Common myeloid progenitor, CD34-positive (primary cell): ENCODE measurements at regions not wholly inside any gene's neighbourhood (a gene's known extent, or its start where the extent isn't known, plus 50 kb on each side); places are given as distances from the start of the nearest gene placed in this dataset.

Source experiments
- CTCF ChIA-PET: fragments of 350-600 bp; sonication (Branson Sonifier 250); formaldehyde crosslinking; loops from one replicate; lab custom pipeline; 2021; ENCODE audit warnings: antibody characterized with exemption; lab: Charles Lee
- POLR2A ChIA-PET: fragments of 350-600 bp; sonication (Branson Sonifier 250); formaldehyde crosslinking; loops from one replicate; lab custom pipeline; 2021; ENCODE audit warnings: antibody characterized with exemption; lab: Charles Lee
- DNase-seq, 3 donors: peaks; one replicate each; pipeline versions ENCODE4 v3.0.0 to v3.0.0-alpha.2; 2013
- H3K27ac ChIP-seq, 2 experiments: 1 replicate in 1 of 2; 2 replicates in 1 of 2; pipeline ENCODE4 v1.7.0; 2013; ENCODE audit warnings: inconsistent platforms in 2 of 2, low read length in 2 of 2, mild to moderate bottlenecking in 2 of 2, low read depth in 1 of 2, moderate library complexity in 1 of 2; ENCODE audit not compliant: severe bottlenecking in 2 of 2, insufficient read depth in 1 of 2, poor library complexity in 1 of 2
- H3K27me3 ChIP-seq, 5 experiments: replicated peaks in 2 of 5; 1 replicate in 3 of 5; 2 replicates in 2 of 5; pipeline versions ENCODE4 v1.6.1 to v1.7.0; 2013; ENCODE audit warnings: low read length in 4 of 5, mild to moderate bottlenecking in 2 of 5, moderate library complexity in 2 of 5, inconsistent platforms in 1 of 5; ENCODE audit not compliant: insufficient read depth in 5 of 5, control insufficient read depth in 4 of 5
- H3K36me3 ChIP-seq, 4 experiments: 1 replicate in 2 of 4; 2 replicates in 2 of 4; pipeline versions ENCODE4 v1.6.1 to v1.7.0; 2013; ENCODE audit warnings: low read length in 3 of 4, control low read depth in 1 of 4, mild to moderate bottlenecking in 1 of 4; ENCODE audit not compliant: control insufficient read depth in 4 of 4, insufficient read depth in 4 of 4
- H3K4me1 ChIP-seq, 4 experiments: 1 replicate in 3 of 4; 2 replicates in 1 of 4; pipeline versions ENCODE4 v1.6.1 to v1.7.1; 2013; ENCODE audit warnings: low read length in 3 of 4, mild to moderate bottlenecking in 3 of 4, control low read depth in 1 of 4, inconsistent platforms in 1 of 4, moderate library complexity in 1 of 4; ENCODE audit not compliant: control insufficient read depth in 4 of 4, insufficient read depth in 4 of 4; ENCODE audit errors: control extremely low read depth in 1 of 4
- H3K4me3 ChIP-seq, 7 experiments: 1 replicate in 4 of 7; 2 replicates in 3 of 7; pipeline versions ENCODE4 v1.5.1 to v1.7.0; 2013; ENCODE audit warnings: mild to moderate bottlenecking in 7 of 7, low read length in 6 of 7, moderate library complexity in 6 of 7, inconsistent platforms in 2 of 7, low read depth in 2 of 7, control low read depth in 1 of 7; ENCODE audit not compliant: insufficient read depth in 4 of 7, control insufficient read depth in 1 of 7; ENCODE audit errors: extremely low read depth in 1 of 7
- H3K9me3 ChIP-seq, 5 experiments: 1 replicate in 4 of 5; 2 replicates in 1 of 5; pipeline versions ENCODE4 v1.6.1 to v1.7.1; 2013; ENCODE audit warnings: low read length in 4 of 5, mild to moderate bottlenecking in 2 of 5, inconsistent platforms in 1 of 5, low read depth in 1 of 5, moderate library complexity in 1 of 5; ENCODE audit not compliant: control insufficient read depth in 4 of 5, insufficient read depth in 2 of 5; ENCODE audit errors: control extremely low read depth in 1 of 5
- WGBS: methylation state at CpG from one replicate; pipeline ENCODE4 v1.1.5; 2013; ENCODE audit not compliant: insufficient coverage; 5-methylcytosine and 5-hydroxymethylcytosine counted together

DNA sequence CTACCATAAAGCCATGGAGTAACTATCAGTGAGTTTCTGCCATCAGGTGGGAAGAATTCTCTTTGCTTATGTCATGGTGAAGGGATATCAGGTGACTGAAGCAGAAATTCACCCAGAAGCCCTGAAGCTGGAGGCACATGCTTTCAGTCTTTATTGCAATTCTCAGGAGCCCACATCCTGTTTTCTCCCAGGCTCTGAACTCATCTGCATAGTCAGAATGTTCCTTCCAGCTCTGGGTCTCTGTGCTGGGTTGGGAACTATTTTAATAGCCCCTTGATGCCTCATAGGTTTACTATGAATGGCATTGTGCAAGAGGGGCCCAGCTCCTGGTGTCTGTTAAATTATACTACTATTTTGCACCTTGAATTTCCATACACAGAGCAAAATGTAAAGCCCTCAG is 198.4 kb upstream of the SOX9 start:
- Histone ChIP-seq H3K4me1 (no peaks in the 10 kb centered on the region), H3K9me3 (no peaks in the 10 kb centered on the region), H3K27me3 (no peaks in the 10 kb centered on the region), H3K27ac (no peak overlapping the region), H3K4me3 (no peak overlapping the region), H3K36me3 (no peaks in the 10 kb centered on the region)
- no peak for DNase-seq
- ChIA-PET CTCF (no interaction called here), POLR2A (no interaction called here)

- POLR2A ChIA-PET: no interaction called here
- Histone ChIP-seq H3K4me3 (no peak overlapping the region), H3K27me3 (no peaks in the 10 kb centered on the region), H3K4me1 (no peaks in the 10 kb centered on the region), H3K36me3 (no peaks in the 10 kb centered on the region), H3K9me3 (no peaks in the 10 kb centered on the region), H3K27ac (no peak overlapping the region)
- CTCF ChIA-PET: no interaction called here
- WGBS: 92% methylated on average over 4 of the region's 5 CpGs
- no peak for DNase-seq
Observed at GRCh38 chr17:71926746-71927398, 193.9 kb upstream of the SOX9 start.

GRCh38 chr17:71933306-71933705 is 187.5 kb upstream of the SOX9 start:
- Histone ChIP-seq H3K9me3 (no peaks in the 10 kb centered on the region), H3K4me3 (no peak overlapping the region), H3K27ac (no peak overlapping the region), H3K36me3 (no peaks in the 10 kb centered on the region), H3K27me3 (no peaks in the 10 kb centered on the region), H3K4me1 (no peaks in the 10 kb centered on the region)
- CTCF ChIA-PET: no interaction called here
- WGBS: 100% methylated on average over 1 of the region's 3 CpGs
- DNase-seq: no peak
- POLR2A ChIA-PET: no interaction called here

DNA sequence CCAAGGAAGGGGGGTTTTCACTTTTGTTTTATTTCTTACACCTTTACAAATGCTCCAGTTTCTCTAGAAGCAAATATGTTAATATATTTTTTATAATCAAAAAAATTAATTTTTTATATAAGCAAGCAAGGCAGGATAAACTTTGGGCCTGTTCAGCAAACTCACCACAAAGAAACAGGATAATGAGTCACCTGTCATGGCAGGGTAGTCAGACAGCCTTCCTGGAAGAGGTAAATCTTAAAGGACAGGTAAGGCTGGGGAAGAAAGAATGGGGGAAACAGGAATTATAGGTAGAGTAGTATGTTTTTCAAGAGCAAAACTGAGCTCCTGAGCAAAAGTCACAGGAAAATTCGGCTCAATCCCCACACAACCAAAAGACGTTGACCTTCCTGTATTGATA is 186.3 kb upstream of the SOX9 start:
- ChIA-PET CTCF (no interaction called here), POLR2A (no interaction called here)
- H3K27ac ChIP-seq: no peak overlapping the region
- WGBS: 100% methylated on average over 1 of the region's 2 CpGs
- H3K36me3 ChIP-seq: no peaks in the 10 kb centered on the region
- H3K9me3 ChIP-seq: no peaks in the 10 kb centered on the region
- no peaks in the 10 kb centered on the region for H3K4me1 ChIP-seq
- DNase-seq: no peak
- H3K27me3 ChIP-seq: no peaks in the 10 kb centered on the region
- no peak overlapping the region for H3K4me3 ChIP-seq

DNA sequence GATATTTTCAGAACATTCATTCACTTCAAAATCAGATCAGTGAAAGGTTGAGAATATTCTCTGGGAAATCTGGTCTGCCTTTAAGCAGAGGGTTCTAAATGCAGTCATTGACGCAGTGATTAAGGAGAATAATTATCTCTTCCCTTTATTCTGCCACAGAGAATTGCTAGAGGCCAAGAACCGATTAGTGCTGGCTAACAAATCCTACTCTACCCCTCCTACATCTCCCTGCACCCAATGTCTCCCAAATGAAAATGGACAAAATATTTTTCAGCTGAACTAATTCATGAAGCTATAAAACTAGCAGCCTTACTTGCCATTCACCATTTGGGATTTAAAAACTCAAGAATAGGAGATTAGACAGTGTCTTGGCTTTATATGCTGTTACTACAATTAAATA is 185.5 kb upstream of the SOX9 start:
- DNase-seq: no peak
- no peak overlapping the region for H3K4me3 ChIP-seq
- CTCF ChIA-PET: no interaction called here
- no peaks in the 10 kb centered on the region for H3K27me3 ChIP-seq
- WGBS: 88% methylated on average over 2 of the region's 2 CpGs
- no peaks in the 10 kb centered on the region for H3K36me3 ChIP-seq
- H3K9me3 ChIP-seq: no peaks in the 10 kb centered on the region
- H3K4me1 ChIP-seq: no peaks in the 10 kb centered on the region
- no peak overlapping the region for H3K27ac ChIP-seq
- POLR2A ChIA-PET: no interaction called here

GRCh38 chr17:71936977-71937376 is 183.8 kb upstream of the SOX9 start:
- Histone ChIP-seq H3K9me3 (no peaks in the 10 kb centered on the region), H3K27ac (no peak overlapping the region), H3K4me1 (no peaks in the 10 kb centered on the region), H3K4me3 (no peak overlapping the region), H3K36me3 (no peaks in the 10 kb centered on the region), H3K27me3 (no peaks in the 10 kb centered on the region)
- WGBS: 100% methylated on average over 2 of the region's 2 CpGs
- no peak for DNase-seq
- POLR2A ChIA-PET: no interaction called here
- CTCF ChIA-PET: no interaction called here

- no peaks in the 10 kb centered on the region for H3K36me3 ChIP-seq
- WGBS: no CpG with 5 or more reads among the region's 2 CpGs
- no peak overlapping the region for H3K27ac ChIP-seq
- no peaks in the 10 kb centered on the region for H3K9me3 ChIP-seq
- no peak overlapping the region for H3K4me3 ChIP-seq
- CTCF ChIA-PET: no interaction called here
- H3K27me3 ChIP-seq: no peaks in the 10 kb centered on the region
- DNase-seq: no peak
- H3K4me1 ChIP-seq: no peaks in the 10 kb centered on the region
- POLR2A ChIA-PET: no interaction called here
Observed at GRCh38 chr17:71937914-71938313, 182.9 kb upstream of the SOX9 start.
